ENCODE measurements at regions not wholly inside any gene's neighbourhood (a gene's known extent, or its start where the extent isn't known, plus 50 kb on each side); places are given as distances from the start of the nearest gene placed in this dataset.

GRCh38 chr15:47511261-47511660 lies 206.0 kb upstream of the SEMA6D start (continued):
- TF ChIP-seq REST (IDR thresholded peaks at IDR 0.05; ENCODE audit: low read depth): no peak

DNA sequence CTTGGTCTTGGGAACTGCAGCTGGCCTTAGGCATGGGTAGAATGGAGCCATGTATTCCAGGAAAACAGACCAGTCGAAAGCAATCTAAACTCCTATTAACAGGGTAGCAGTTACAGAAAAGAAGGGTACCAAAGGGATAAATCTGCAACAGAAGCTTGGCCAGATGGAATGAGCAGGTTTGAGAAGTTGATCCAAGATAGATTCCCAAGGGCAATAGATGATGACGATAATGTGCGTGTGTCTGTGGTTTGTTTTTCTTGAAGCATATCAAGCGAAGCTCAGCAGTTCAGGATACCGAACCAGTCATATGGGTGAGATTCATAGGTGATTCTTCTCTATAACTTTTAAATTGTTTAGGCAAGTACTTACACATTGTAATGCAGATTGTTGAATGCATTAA lies 203.8 kb upstream of the SEMA6D start:
- TF ChIP-seq YY1 (IDR thresholded peaks at IDR 0.05; ENCODE audit: extremely low read depth, insufficient replicate concordance, low read depth, low read length) (no peak), JUND (IDR thresholded peaks at IDR 0.05) (no peak), EZH2 (IDR thresholded peaks at IDR 0.05) (no peak), SP1 (IDR thresholded peaks at IDR 0.05; ENCODE audit: low read depth) (no peak)
- Histone ChIP-seq H3K9ac (ENCODE audit: low read length) (no peak overlapping the region), H3K4me2 (ENCODE audit: low read length) (no peak overlapping the region), H2AFZ (ENCODE audit: low read depth, low read length, poor library complexity, severe bottlenecking) (no peak overlapping the region), H3K9me2 (ENCODE audit: insufficient read depth) (no peaks in the 10 kb centered on the region), H3K9me3 (ENCODE audit: control insufficient read depth in 1 of 2, insufficient read depth in 1 of 2, low read depth in 1 of 2, low read length in 2 of 2) (peaks cover 16 to 41% of the 10 kb centered on the region in 2 experiments; a peak in 2 of 4 replicates), H4K20me1 (ENCODE audit: insufficient read depth) (no peaks in the 10 kb centered on the region), H3K4me3 (replicated peaks in 1 of 2; ENCODE audit: low read depth in 1 of 2, low read length in 2 of 2) (no peak overlapping the region), H3K4me1 (ENCODE audit: control insufficient read depth in 1 of 2, insufficient read depth in 2 of 2, low read length in 2 of 2) (no peaks in the 10 kb centered on the region), H3K36me3 (ENCODE audit: control insufficient read depth in 1 of 2, insufficient read depth in 2 of 2, low read length in 2 of 2) (no peaks in the 10 kb centered on the region), H3K27ac (ENCODE audit: low read depth, low read length) (no peak overlapping the region), H3K79me2 (ENCODE audit: insufficient read depth, low read length) (no peaks in the 10 kb centered on the region), H3K27me3 (ENCODE audit: insufficient read depth, low read length) (no peaks in the 10 kb centered on the region)
- no TSS peak for BruUV-seq (replicated peaks)
- POLR2A ChIA-PET: no interaction called here
- no peak for DNase-seq (ENCODE audit: low read depth, low spot score)
- CTCF ChIA-PET: no interaction called here
- intact Hi-C loops (cut with micrococcal nuclease): no loop called here
- RAD21 ChIA-PET (ENCODE audit: low non-redundant PET in 1 of 2, low total read pairs in 2 of 2, uncharacterized antibody in 2 of 2, unreplicated experiment in 2 of 2): no interaction called here
- no peak for ATAC-seq

Data from HCT116 (cell line).